Endothelial cell of umbilical vein (primary cell): ENCODE measurements at regions not wholly inside any gene's neighbourhood (a gene's known extent, or its start where the extent isn't known, plus 50 kb on each side); places are given as distances from the start of the nearest gene placed in this dataset.

Experiments
- BruUV-seq: library from RNA; stranded (reverse); fragments of 400-500 nt; replicated peaks from 2 replicates; lab custom pipeline; 2021; lab: Mats Ljungman, UMichigan
- CTCF ChIA-PET: fragments of 300-600, 350-600 bp; sonication (Branson Sonifier 250); formaldehyde crosslinking; loops from one replicate; lab custom pipeline; 2021; ENCODE audit warnings: antibody characterized with exemption, inconsistent platforms; lab: Charles Lee
- POLR2A ChIA-PET: fragments of 300-600, 350-600 bp; sonication (Branson Sonifier 250); formaldehyde crosslinking; loops from one replicate; lab custom pipeline; 2021; ENCODE audit warnings: antibody characterized with exemption, inconsistent platforms; lab: Charles Lee
- DNase-seq: peaks from one replicate; pipeline ENCODE4 v3.0.0-alpha.2; 2011; ENCODE audit warnings: low read depth, low spot score
- FAIRE-seq: peaks from 2 replicates; lab custom pipeline; 2011; peaks lifted over from hg19 to GRCh38; lab: Jason Lieb, UNC
- H2AFZ ChIP-seq: 2 replicates; pipeline ENCODE4 v1.6.0; 2012; ENCODE audit warnings: low read depth, low read length, control low read depth, inconsistent platforms
- H3K27ac ChIP-seq: 2 replicates; pipeline ENCODE4 v1.5.1; 2011; ENCODE audit warnings: low read depth, mild to moderate bottlenecking, control low read depth, low read length, moderate library complexity; ENCODE audit not compliant: insufficient read depth
- H3K27me3 ChIP-seq, 2 experiments: 2 replicates each; pipeline versions ENCODE4 v1.6.0 to v1.6.1; 2011; ENCODE audit warnings: low read length in 2 of 2, mixed read lengths in 1 of 2; ENCODE audit not compliant: control insufficient read depth in 2 of 2, insufficient read depth in 2 of 2
- H3K36me3 ChIP-seq, 2 experiments: 2 replicates in 1 of 2; 3 replicates in 1 of 2; pipeline ENCODE4 v1.5.1; 2011; ENCODE audit warnings: low read length in 2 of 2, mild to moderate bottlenecking in 1 of 2, moderate library complexity in 1 of 2; ENCODE audit not compliant: control insufficient read depth in 2 of 2, insufficient read depth in 2 of 2; ENCODE audit errors: extremely low read depth in 1 of 2
- H3K4me1 ChIP-seq: 3 replicates; pipeline ENCODE4 v1.5.1; 2011; ENCODE audit warnings: mild to moderate bottlenecking, low read length; ENCODE audit not compliant: control insufficient read depth, insufficient read depth; ENCODE audit errors: extremely low read depth
- H3K4me2 ChIP-seq: 2 replicates; pipeline ENCODE4 v1.6.1; 2011; ENCODE audit warnings: low read length, control low read depth, mixed read lengths; ENCODE audit not compliant: insufficient read depth
- H3K4me3 ChIP-seq, 3 experiments: fragments of 200-600 bp in 1 of 3; sonication (generic), shearing (Covaris generic) in 1 of 3; replicated peaks in 1 of 3; 2 replicates each; pipeline ENCODE4 v1.5.1; 2011 to 2016; ENCODE audit warnings: control low read depth in 3 of 3, low read length in 3 of 3, mild to moderate bottlenecking in 2 of 3, inconsistent platforms in 1 of 3, low read depth in 1 of 3, moderate library complexity in 1 of 3; ENCODE audit not compliant: insufficient read depth in 1 of 3
- H3K79me2 ChIP-seq: 2 replicates; pipeline ENCODE4 v1.6.0; 2012; ENCODE audit warnings: low read length, inconsistent platforms; ENCODE audit not compliant: control insufficient read depth, insufficient read depth
- H3K9ac ChIP-seq: replicated peaks from 2 replicates; pipeline ENCODE3; 2011; ENCODE audit warnings: low read length, control low read depth; ENCODE audit not compliant: insufficient read depth; ENCODE audit errors: extremely low read depth
- H3K9me1 ChIP-seq: replicated peaks from 3 replicates; pipeline ENCODE4 v1.6.0; 2011; ENCODE audit warnings: mild to moderate bottlenecking, low read length; ENCODE audit not compliant: control insufficient read depth, insufficient read depth; ENCODE audit errors: extremely low read depth
- H3K9me3 ChIP-seq: replicated peaks from 2 replicates; pipeline ENCODE4 v1.5.1; 2012; ENCODE audit warnings: low read length, inconsistent platforms; ENCODE audit not compliant: control insufficient read depth, insufficient read depth
- H4K20me1 ChIP-seq: replicated peaks from 2 replicates; pipeline ENCODE3; 2011; ENCODE audit warnings: mild to moderate bottlenecking, low read length; ENCODE audit not compliant: control insufficient read depth, insufficient read depth; ENCODE audit errors: extremely low read depth
- EZH2 ChIP-seq: IDR thresholded peaks from 2 replicates; pipeline ENCODE4 v1.6.1; 2012; ENCODE audit warnings: borderline replicate concordance, low read depth, mild to moderate bottlenecking, moderate library complexity, low read length, inconsistent platforms; ENCODE audit not compliant: severe bottlenecking
- FOS ChIP-seq: IDR thresholded peaks from 2 replicates; pipeline ENCODE4 v1.6.1; 2011; ENCODE audit warnings: mild to moderate bottlenecking, low read length, moderate library complexity, borderline replicate concordance; ENCODE audit not compliant: insufficient read depth
- JUN ChIP-seq: IDR thresholded peaks from 2 replicates; pipeline ENCODE4 v1.6.1; 2011; ENCODE audit warnings: borderline replicate concordance, low read depth; ENCODE audit not compliant: insufficient read length, insufficient read depth
- MYC ChIP-seq: IDR thresholded peaks from one replicate; pipeline ENCODE4 v1.6.1; 2011; ENCODE audit warnings: mild to moderate bottlenecking, low read depth, low read length
- POLR2A ChIP-seq: IDR thresholded peaks from 2 replicates; pipeline ENCODE4 v1.6.1; 2012; ENCODE audit warnings: low read depth, mild to moderate bottlenecking, control low read depth, low read length
- dilution Hi-C: fragments of 300-500 bp; cut with MboI; formaldehyde crosslinking; loops from one replicate; pipeline ENCODE4 v1.15.0; 2019; ENCODE audit warnings: low sequenced_read_pairs; ENCODE audit not compliant: extremely low pct_ligation_motif_present
- intact Hi-C: fragments of 100-400 bp; cut with micrococcal nuclease; formaldehyde crosslinking; loops from one replicate; pipeline ENCODE4 v1.10.0; 2022
- TF ChIP-seq, protein P1 (sequence below): IDR thresholded peaks from 2 replicates; pipeline ENCODE4 v1.6.1; 2011; ENCODE audit not compliant: insufficient read depth, insufficient read length
- TF ChIP-seq, protein P2 (sequence below), 2 donors: IDR thresholded peaks; 1 replicate in 1 of 2; 2 replicates in 1 of 2; pipeline ENCODE4 v1.5.1; 2011; ENCODE audit warnings: low read length in 2 of 2, mild to moderate bottlenecking in 2 of 2, moderate library complexity in 2 of 2, control low read depth in 1 of 2, inconsistent platforms in 1 of 2, low read depth in 1 of 2; ENCODE audit not compliant: insufficient read depth in 1 of 2; ENCODE audit errors: extremely low read depth in 1 of 2

- Histone ChIP-seq H4K20me1 (no peaks in the 10 kb centered on the region), H3K9me1 (no peaks in the 10 kb centered on the region), H3K9me3 (no peaks in the 10 kb centered on the region), H3K79me2 (no peaks in the 10 kb centered on the region), H3K9ac (no peak overlapping the region), H3K4me2 (no peak overlapping the region), H3K4me1 (no peaks in the 10 kb centered on the region), H3K27me3 (no peaks in the 10 kb centered on the region), H3K4me3 (no peak overlapping the region), H3K36me3 (no peaks in the 10 kb centered on the region), H2AFZ (no peak overlapping the region), H3K27ac (no peak overlapping the region)
- BruUV-seq, result no TSS peak
- ChIA-PET POLR2A (no interaction called here), CTCF (no interaction called here)
- intact Hi-C loops, result no loop called here
- dilution Hi-C loops, result no loop called here
- FAIRE-seq (no peak), DNase-seq (no peak)
- TF ChIP-seq, protein P1, sequence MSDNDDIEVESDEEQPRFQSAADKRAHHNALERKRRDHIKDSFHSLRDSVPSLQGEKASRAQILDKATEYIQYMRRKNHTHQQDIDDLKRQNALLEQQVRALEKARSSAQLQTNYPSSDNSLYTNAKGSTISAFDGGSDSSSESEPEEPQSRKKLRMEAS, result no peak
- TF ChIP-seq EZH2 (no peak), JUN (no peak), MYC (no peak), FOS (no peak), POLR2A (no peak)
- TF ChIP-seq, protein P2, sequence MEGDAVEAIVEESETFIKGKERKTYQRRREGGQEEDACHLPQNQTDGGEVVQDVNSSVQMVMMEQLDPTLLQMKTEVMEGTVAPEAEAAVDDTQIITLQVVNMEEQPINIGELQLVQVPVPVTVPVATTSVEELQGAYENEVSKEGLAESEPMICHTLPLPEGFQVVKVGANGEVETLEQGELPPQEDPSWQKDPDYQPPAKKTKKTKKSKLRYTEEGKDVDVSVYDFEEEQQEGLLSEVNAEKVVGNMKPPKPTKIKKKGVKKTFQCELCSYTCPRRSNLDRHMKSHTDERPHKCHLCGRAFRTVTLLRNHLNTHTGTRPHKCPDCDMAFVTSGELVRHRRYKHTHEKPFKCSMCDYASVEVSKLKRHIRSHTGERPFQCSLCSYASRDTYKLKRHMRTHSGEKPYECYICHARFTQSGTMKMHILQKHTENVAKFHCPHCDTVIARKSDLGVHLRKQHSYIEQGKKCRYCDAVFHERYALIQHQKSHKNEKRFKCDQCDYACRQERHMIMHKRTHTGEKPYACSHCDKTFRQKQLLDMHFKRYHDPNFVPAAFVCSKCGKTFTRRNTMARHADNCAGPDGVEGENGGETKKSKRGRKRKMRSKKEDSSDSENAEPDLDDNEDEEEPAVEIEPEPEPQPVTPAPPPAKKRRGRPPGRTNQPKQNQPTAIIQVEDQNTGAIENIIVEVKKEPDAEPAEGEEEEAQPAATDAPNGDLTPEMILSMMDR (IDR thresholded peaks at IDR 0.05; ENCODE audit: extremely low read depth in 1 of 2, insufficient read depth in 1 of 2, low read depth in 1 of 2, low read length in 2 of 2), result no peak
Observed at GRCh38 chr9:83154821-83155220, 91.9 kb upstream of the RASEF start.
